ENCODE measurements at regions not wholly inside any gene's neighbourhood (a gene's known extent, or its start where the extent isn't known, plus 50 kb on each side); places are given as distances from the start of the nearest gene placed in this dataset.

DNA sequence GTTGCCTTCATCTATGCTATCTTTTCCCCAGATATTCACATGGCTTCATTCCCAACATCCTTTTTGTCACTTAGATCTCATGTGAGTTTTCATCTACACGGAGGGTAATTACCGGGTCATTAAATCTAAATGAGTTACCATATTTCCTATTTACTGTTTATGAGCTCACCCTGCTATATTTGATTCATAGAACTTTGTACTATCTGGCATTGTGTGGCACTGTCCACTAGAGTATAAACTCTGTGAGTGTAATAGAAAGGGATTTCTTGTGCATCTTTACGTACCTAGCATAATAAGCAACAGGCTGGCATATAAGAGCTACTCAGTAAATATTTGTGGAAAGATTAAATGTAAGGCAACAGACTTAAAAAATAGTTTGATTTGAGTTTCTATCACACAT lies 86.1 kb upstream of the LMO3 start:
- TF ChIP-seq, protein P1, sequence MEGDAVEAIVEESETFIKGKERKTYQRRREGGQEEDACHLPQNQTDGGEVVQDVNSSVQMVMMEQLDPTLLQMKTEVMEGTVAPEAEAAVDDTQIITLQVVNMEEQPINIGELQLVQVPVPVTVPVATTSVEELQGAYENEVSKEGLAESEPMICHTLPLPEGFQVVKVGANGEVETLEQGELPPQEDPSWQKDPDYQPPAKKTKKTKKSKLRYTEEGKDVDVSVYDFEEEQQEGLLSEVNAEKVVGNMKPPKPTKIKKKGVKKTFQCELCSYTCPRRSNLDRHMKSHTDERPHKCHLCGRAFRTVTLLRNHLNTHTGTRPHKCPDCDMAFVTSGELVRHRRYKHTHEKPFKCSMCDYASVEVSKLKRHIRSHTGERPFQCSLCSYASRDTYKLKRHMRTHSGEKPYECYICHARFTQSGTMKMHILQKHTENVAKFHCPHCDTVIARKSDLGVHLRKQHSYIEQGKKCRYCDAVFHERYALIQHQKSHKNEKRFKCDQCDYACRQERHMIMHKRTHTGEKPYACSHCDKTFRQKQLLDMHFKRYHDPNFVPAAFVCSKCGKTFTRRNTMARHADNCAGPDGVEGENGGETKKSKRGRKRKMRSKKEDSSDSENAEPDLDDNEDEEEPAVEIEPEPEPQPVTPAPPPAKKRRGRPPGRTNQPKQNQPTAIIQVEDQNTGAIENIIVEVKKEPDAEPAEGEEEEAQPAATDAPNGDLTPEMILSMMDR (IDR thresholded peaks at IDR 0.05) = no peak
- peaks cover 0 to 3% (median 3%) of the 10 kb centered on the region in 3 donors for H3K9me3 ChIP-seq
- DNase-seq = no peak
- no peaks in the 10 kb centered on the region for H3K36me3 ChIP-seq
- no peaks in the 10 kb centered on the region for H3K27me3 ChIP-seq
- no peak overlapping the region for H3K27ac ChIP-seq
- H3K4me3 ChIP-seq = no peak overlapping the region
- intact Hi-C loops (cut with DNase I; ENCODE audit: low total_unique reads) = no loop called here
- H3K4me1 ChIP-seq = no peaks in the 10 kb centered on the region

GRCh38 chr12:16691624-16692023 lies 85.7 kb upstream of the LMO3 start:
- Histone ChIP-seq H3K4me1 (no peaks in the 10 kb centered on the region), H3K4me3 (no peak overlapping the region), H3K36me3 (no peaks in the 10 kb centered on the region), H3K27me3 (no peaks in the 10 kb centered on the region), H3K27ac (no peak overlapping the region), H3K9me3 (peaks cover 0 to 3% (median 3%) of the 10 kb centered on the region in 3 donors)
- DNase-seq = no peak
- TF ChIP-seq, protein P1 (IDR thresholded peaks at IDR 0.05) = no peak
- intact Hi-C loops (cut with DNase I; ENCODE audit: low total_unique reads) = no loop called here

DNA sequence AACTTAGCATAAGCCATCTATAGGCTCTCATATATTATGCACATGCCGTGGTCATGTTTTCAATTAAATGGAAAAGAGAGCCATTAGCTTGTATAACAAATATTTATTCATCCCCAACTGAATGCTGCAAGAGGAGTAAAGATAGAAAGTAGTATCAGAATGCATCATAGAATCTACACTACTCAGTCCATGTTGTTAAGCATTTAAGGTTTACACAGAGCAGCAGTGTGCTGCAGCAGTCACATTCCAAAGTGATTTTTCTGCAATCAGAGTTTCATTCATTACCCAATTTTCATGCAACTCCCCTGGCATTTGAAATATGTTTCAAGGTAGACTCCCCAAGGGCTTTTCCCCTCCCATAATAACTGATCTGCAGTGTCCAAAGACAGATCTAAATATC lies 82.2 kb upstream of the LMO3 start:
- Histone ChIP-seq H3K27me3 (no peaks in the 10 kb centered on the region), H3K27ac (no peak overlapping the region), H3K4me3 (no peak overlapping the region), H3K9me3 (peaks cover 0 to 3% (median 0%) of the 10 kb centered on the region in 3 donors), H3K4me1 (no peaks in the 10 kb centered on the region), H3K36me3 (no peaks in the 10 kb centered on the region)
- TF ChIP-seq, protein P1 (IDR thresholded peaks at IDR 0.05) = no peak
- no peak for DNase-seq
- intact Hi-C loops (cut with DNase I; ENCODE audit: low total_unique reads) = no loop called here

- no peaks in the 10 kb centered on the region for H3K36me3 ChIP-seq
- no peaks in the 10 kb centered on the region for H3K9me3 ChIP-seq
- intact Hi-C loops (cut with DNase I; ENCODE audit: low total_unique reads) = no loop called here
- DNase-seq = no peak
- H3K27me3 ChIP-seq = no peaks in the 10 kb centered on the region
- H3K4me1 ChIP-seq = no peaks in the 10 kb centered on the region
- H3K4me3 ChIP-seq = no peak overlapping the region
- TF ChIP-seq, protein P1 (IDR thresholded peaks at IDR 0.05) = peak in 1 of 2 experiments; percentile 16
- H3K27ac ChIP-seq = no peak overlapping the region
Observed at GRCh38 chr12:16685107-16685506, 79.1 kb upstream of the LMO3 start.

- H3K4me1 ChIP-seq = no peaks in the 10 kb centered on the region
- no peaks in the 10 kb centered on the region for H3K9me3 ChIP-seq
- H3K4me3 ChIP-seq = no peak overlapping the region
- H3K27me3 ChIP-seq = no peaks in the 10 kb centered on the region
- TF ChIP-seq, protein P1 (IDR thresholded peaks at IDR 0.05) = no peak
- no peak for DNase-seq
- no peak overlapping the region for H3K27ac ChIP-seq
- H3K36me3 ChIP-seq = no peaks in the 10 kb centered on the region
- intact Hi-C loops (cut with DNase I; ENCODE audit: low total_unique reads) = no loop called here
Observed at GRCh38 chr12:16681196-16681595, 75.2 kb upstream of the LMO3 start.

GRCh38 chr12:16675438-16675837 lies 69.5 kb upstream of the LMO3 start:
- intact Hi-C loops (cut with DNase I; ENCODE audit: low total_unique reads) = no loop called here
- no peaks in the 10 kb centered on the region for H3K36me3 ChIP-seq

More at GRCh38 chr12:16675438-16675837, 69.5 kb upstream of the LMO3 start:
- Histone ChIP-seq H3K9me3 (no peaks in the 10 kb centered on the region), H3K4me1 (no peaks in the 10 kb centered on the region), H3K27ac (no peak overlapping the region), H3K4me3 (no peak overlapping the region), H3K27me3 (no peaks in the 10 kb centered on the region)
- TF ChIP-seq, protein P1 (IDR thresholded peaks at IDR 0.05) = no peak
- DNase-seq = no peak

All from tibial artery (tissue), 4 donors.